Hepatic stellate cell (primary cell): ENCODE measurements at regions not wholly inside any gene's neighbourhood (a gene's known extent, or its start where the extent isn't known, plus 50 kb on each side); places are given as distances from the start of the nearest gene placed in this dataset.
"Not testable (repeated sequence)": the region's sequence is repeated elsewhere in the genome, so short reads cannot be mapped to it uniquely, and the experiment has no call there.

ENCODE experiments used
- DNase-seq: peaks from one replicate; pipeline ENCODE4 v3.0.0; 2011; ENCODE audit warnings: low spot score

- no peak for DNase-seq
Observed at GRCh38 chr5:29051509-29051908, 2013.1 kb upstream of the CDH9 start.

- DNase-seq: no peak
Observed at GRCh38 chr5:29042152-29042551, 2003.8 kb upstream of the CDH9 start.

GRCh38 chr5:29040404-29040803, 2002.0 kb upstream of the CDH9 start:
- no peak for DNase-seq

- DNase-seq: no peak
Observed at GRCh38 chr5:29039994-29040393, 2001.6 kb upstream of the CDH9 start.

GRCh38 chr5:29037716-29038115, 1999.3 kb upstream of the CDH9 start:
- no peak for DNase-seq

- DNase-seq: no peak
Observed at GRCh38 chr5:29024052-29024451, 1985.7 kb upstream of the CDH9 start.

- DNase-seq: no peak
Observed at GRCh38 chr5:29023541-29023940, 1985.2 kb upstream of the CDH9 start.

GRCh38 chr5:29017501-29017900, 1979.1 kb upstream of the CDH9 start:
- DNase-seq: no peak

- no peak for DNase-seq
Observed at GRCh38 chr5:29016067-29016466, 1977.7 kb upstream of the CDH9 start.

GRCh38 chr5:29015523-29015922, 1977.1 kb upstream of the CDH9 start:
- no peak for DNase-seq

- no peak for DNase-seq
Observed at GRCh38 chr5:29005386-29005785, 1967.0 kb upstream of the CDH9 start.

- DNase-seq: no peak
Observed at GRCh38 chr5:29002481-29002880, 1964.1 kb upstream of the CDH9 start.

GRCh38 chr5:29001666-29002065, 1963.3 kb upstream of the CDH9 start:
- DNase-seq: no peak

- no peak for DNase-seq
Observed at GRCh38 chr5:28984639-28985038, 1946.3 kb upstream of the CDH9 start.

GRCh38 chr5:28975508-28975907, 1937.1 kb upstream of the CDH9 start:
- no peak for DNase-seq

GRCh38 chr5:28967848-28968247, 1929.5 kb upstream of the CDH9 start:
- no peak for DNase-seq

- no peak for DNase-seq
Observed at GRCh38 chr5:28961816-28962215, 1923.4 kb upstream of the CDH9 start.

- no peak for DNase-seq
Observed at GRCh38 chr5:28958581-28958980, 1920.2 kb upstream of the CDH9 start.

GRCh38 chr5:28957450-28957849, 1919.1 kb upstream of the CDH9 start:
- no peak for DNase-seq

GRCh38 chr5:28954074-28954473, 1915.7 kb upstream of the CDH9 start:
- DNase-seq: no peak

- DNase-seq: no peak
Observed at GRCh38 chr5:28947865-28948264, 1909.5 kb upstream of the CDH9 start.

GRCh38 chr5:28945859-28946258, 1907.5 kb upstream of the CDH9 start:
- DNase-seq: no peak

- not testable (repeated sequence) for DNase-seq
Observed at GRCh38 chr5:28929366-28929765, 1891.0 kb upstream of the CDH9 start.

- not testable (repeated sequence) for DNase-seq
Observed at GRCh38 chr5:28928327-28928790, 1890.0 kb upstream of the CDH9 start.
